Keratinocyte (primary cell): ENCODE measurements at regions not wholly inside any gene's neighbourhood (a gene's known extent, or its start where the extent isn't known, plus 50 kb on each side); places are given as distances from the start of the nearest gene placed in this dataset.

ENCODE experiments used
- DNase-seq: peaks from one replicate; pipeline ENCODE4 v3.0.0-alpha.2; 2011; ENCODE audit warnings: low read depth, missing footprints, low spot score
- FAIRE-seq: peaks from 2 replicates; lab custom pipeline; 2011; peaks lifted over from hg19 to GRCh38; lab: Jason Lieb, UNC
- H2AFZ ChIP-seq: 2 replicates; pipeline ENCODE4 v1.6.0; 2012; ENCODE audit warnings: low read length, control low read depth, inconsistent platforms; ENCODE audit not compliant: control insufficient read depth
- H3K27ac ChIP-seq: 2 replicates; pipeline ENCODE4 v1.5.1; 2011; ENCODE audit warnings: low read length; ENCODE audit not compliant: control insufficient read depth, insufficient read depth
- H3K27me3 ChIP-seq: 3 replicates; pipeline ENCODE4 v1.6.0; 2011; ENCODE audit warnings: low read length; ENCODE audit not compliant: control insufficient read depth, insufficient read depth; ENCODE audit errors: extremely low read depth
- H3K36me3 ChIP-seq, 2 experiments: 2 replicates in 1 of 2; 3 replicates in 1 of 2; pipeline ENCODE4 v1.5.1; 2011; ENCODE audit warnings: low read length in 2 of 2, mild to moderate bottlenecking in 1 of 2; ENCODE audit not compliant: control insufficient read depth in 2 of 2, insufficient read depth in 2 of 2; ENCODE audit errors: extremely low read depth in 1 of 2
- H3K4me1 ChIP-seq: 3 replicates; pipeline ENCODE4 v1.5.1; 2011; ENCODE audit warnings: low read length; ENCODE audit not compliant: control insufficient read depth, insufficient read depth; ENCODE audit errors: extremely low read depth
- H3K4me2 ChIP-seq: 3 replicates; pipeline ENCODE4 v1.6.0; 2011; ENCODE audit warnings: low read depth, low read length; ENCODE audit not compliant: control insufficient read depth, insufficient read depth; ENCODE audit errors: extremely low read depth
- H3K4me3 ChIP-seq, 3 experiments: fragments of 200-600 bp in 1 of 3; sonication (generic) in 1 of 3; 2 replicates in 2 of 3; 3 replicates in 1 of 3; pipeline ENCODE4 v1.5.1; 2011 to 2016; ENCODE audit warnings: low read length in 3 of 3, mild to moderate bottlenecking in 3 of 3, control low read depth in 2 of 3, inconsistent platforms in 1 of 3, low read depth in 1 of 3, mixed read lengths in 1 of 3, mixed run types in 1 of 3, moderate library complexity in 1 of 3; ENCODE audit not compliant: control insufficient read depth in 2 of 3, insufficient read depth in 2 of 3; ENCODE audit errors: extremely low read depth in 1 of 3
- H3K79me2 ChIP-seq: 2 replicates; pipeline ENCODE4 v1.6.0; 2012; ENCODE audit warnings: low read length; ENCODE audit not compliant: control insufficient read depth, insufficient read depth
- H3K9ac ChIP-seq: 3 replicates; pipeline ENCODE4 v1.6.0; 2011; ENCODE audit warnings: low read length; ENCODE audit not compliant: control insufficient read depth, insufficient read depth; ENCODE audit errors: extremely low read depth
- H3K9me1 ChIP-seq: 3 replicates; pipeline ENCODE4 v1.6.0; 2011; ENCODE audit warnings: low read length; ENCODE audit not compliant: control insufficient read depth, insufficient read depth; ENCODE audit errors: extremely low read depth
- H3K9me3 ChIP-seq: 2 replicates; pipeline ENCODE4 v1.5.1; 2012; ENCODE audit warnings: low read depth, low read length; ENCODE audit not compliant: control insufficient read depth
- H4K20me1 ChIP-seq: 3 replicates; pipeline ENCODE4 v1.6.0; 2011; ENCODE audit warnings: low read length; ENCODE audit not compliant: control insufficient read depth, insufficient read depth; ENCODE audit errors: extremely low read depth
- CTCF ChIP-seq, 3 experiments: IDR thresholded peaks in 1 of 3; conservative IDR thresholded peaks in 1 of 3; optimal IDR thresholded peaks in 1 of 3; 2 replicates in 2 of 3; 3 replicates in 1 of 3; pipeline versions ENCODE3 to v1.5.1; 2011; ENCODE audit warnings: low read length in 3 of 3, mild to moderate bottlenecking in 3 of 3, moderate library complexity in 2 of 3, control low read depth in 1 of 3, inconsistent platforms in 1 of 3; ENCODE audit not compliant: insufficient read depth in 2 of 3; ENCODE audit errors: extremely low read depth in 1 of 3
- EZH2 ChIP-seq: IDR thresholded peaks from one replicate; pipeline ENCODE4 v1.6.1; 2012; ENCODE audit warnings: inconsistent platforms, mild to moderate bottlenecking, low read length, moderate library complexity
- dilution Hi-C: fragments of 300-500 bp; cut with MboI; formaldehyde crosslinking; loops from one replicate; pipeline ENCODE4 v1.7.0; 2020; ENCODE audit warnings: low sequenced_read_pairs; ENCODE audit not compliant: extremely low pct_ligation_motif_present

- Histone ChIP-seq H3K36me3 (no peaks in the 10 kb centered on the region), H3K9ac (no peak overlapping the region), H3K27ac (no peak overlapping the region), H3K79me2 (no peaks in the 10 kb centered on the region), H4K20me1 (no peaks in the 10 kb centered on the region), H3K27me3 (no peaks in the 10 kb centered on the region), H2AFZ (no peak overlapping the region), H3K4me1 (no peaks in the 10 kb centered on the region), H3K4me3 (no peak overlapping the region), H3K9me1 (no peaks in the 10 kb centered on the region), H3K4me2 (no peak overlapping the region), H3K9me3 (no peaks in the 10 kb centered on the region)
- dilution Hi-C loops, result no loop called here
- no peak for FAIRE-seq
- DNase-seq, result no peak
- TF ChIP-seq CTCF (optimal IDR thresholded peaks at IDR 0.05 in 1 of 3, IDR thresholded peaks at IDR 0.05 in 1 of 3, conservative IDR thresholded peaks at IDR 0.05 in 1 of 3; ENCODE audit: extremely low read depth in 1 of 3, insufficient read depth in 2 of 3, low read length in 3 of 3), result no peak
- no peak for TF ChIP-seq EZH2
Measured at GRCh38 chr13:103557878-103558277, 491.7 kb upstream of the SLC10A2 start.

- no peaks in the 10 kb centered on the region for H3K4me1 ChIP-seq
- no peak for FAIRE-seq
- dilution Hi-C loops, result no loop called here
- H3K79me2 ChIP-seq, result no peaks in the 10 kb centered on the region
- no peaks in the 10 kb centered on the region for H4K20me1 ChIP-seq
- no peak overlapping the region for H3K9ac ChIP-seq
- H2AFZ ChIP-seq, result no peak overlapping the region
- H3K9me1 ChIP-seq, result no peaks in the 10 kb centered on the region
- H3K27me3 ChIP-seq, result no peaks in the 10 kb centered on the region
- H3K4me3 ChIP-seq, result no peak overlapping the region
- H3K4me2 ChIP-seq, result no peak overlapping the region
- H3K27ac ChIP-seq, result no peak overlapping the region
- H3K36me3 ChIP-seq, result no peaks in the 10 kb centered on the region
- H3K9me3 ChIP-seq, result no peaks in the 10 kb centered on the region
- DNase-seq, result no peak
- TF ChIP-seq CTCF (optimal IDR thresholded peaks at IDR 0.05 in 1 of 3, IDR thresholded peaks at IDR 0.05 in 1 of 3, conservative IDR thresholded peaks at IDR 0.05 in 1 of 3; ENCODE audit: extremely low read depth in 1 of 3, insufficient read depth in 2 of 3, low read length in 3 of 3) (no peak), EZH2 (no peak)
Measured at GRCh38 chr13:103556681-103557080, 490.5 kb upstream of the SLC10A2 start.
